HepG2 (cell line): ENCODE measurements at regions not wholly inside any gene's neighbourhood (a gene's known extent, or its start where the extent isn't known, plus 50 kb on each side); places are given as distances from the start of the nearest gene placed in this dataset.

Experiments used
- ATAC-seq: fragments of 200-7000 bp; cut with Tn5 transposase; 3 replicates; pipeline ENCODE4 v1.9.1; 2020; ENCODE audit warnings: mild to moderate bottlenecking, moderate library complexity
- BruUV-seq: library from RNA; stranded (reverse); fragments of 400-500 nt; replicated peaks from 2 replicates; lab custom pipeline; 2021; lab: Mats Ljungman, UMichigan
- CTCF ChIA-PET: fragments of 300-600 bp; formaldehyde crosslinking; extraction: SDS; loops from one replicate; lab custom pipeline; 2021; ENCODE audit warnings: low total read pairs, inconsistent platforms, low intra/inter-chr PET ratio; lab: Yijun Ruan, JAX
- POLR2A ChIA-PET: fragments of 350-600 bp; sonication (Branson Sonifier 250); formaldehyde crosslinking; loops from one replicate; lab custom pipeline; 2020; ENCODE audit warnings: antibody characterized with exemption, inconsistent platforms; lab: Yijun Ruan, JAX
- DNase-seq: peaks from one replicate; pipeline ENCODE4 v3.0.0-alpha.2; 2015; ENCODE audit warnings: low spot score
- FAIRE-seq: peaks from 3 replicates; lab custom pipeline; 2011; peaks lifted over from hg19 to GRCh38; lab: Jason Lieb, UNC
- H2AFZ ChIP-seq: one replicate; pipeline ENCODE4 v1.6.1; 2011; ENCODE audit warnings: low read length, inconsistent platforms
- H3K27ac ChIP-seq: fragments of 300-600 bp; 3 replicates; pipeline ENCODE4 v1.8.0; 2011; ENCODE audit warnings: mixed run types, mild to moderate bottlenecking, mixed read lengths, low read length, inconsistent platforms; ENCODE audit not compliant: insufficient read depth; ENCODE audit errors: extremely low read length
- H3K27me3 ChIP-seq, 2 experiments: fragments of 200-600 bp in 1 of 2; 2 replicates in 1 of 2; 3 replicates in 1 of 2; pipeline versions ENCODE4 v1.6.0 to v1.8.0; 2011; ENCODE audit warnings: low read length in 2 of 2, mild to moderate bottlenecking in 2 of 2, moderate library complexity in 2 of 2, inconsistent platforms in 1 of 2; ENCODE audit not compliant: insufficient read depth in 2 of 2, control insufficient read depth in 1 of 2
- H3K36me3 ChIP-seq, 2 experiments: fragments of 200-600 bp in 1 of 2; replicated peaks in 1 of 2; 2 replicates in 1 of 2; 3 replicates in 1 of 2; pipeline versions ENCODE4 v1.5.1 to v1.8.0; 2011; ENCODE audit warnings: low read length in 2 of 2, inconsistent platforms in 1 of 2; ENCODE audit not compliant: insufficient read depth in 2 of 2, control insufficient read depth in 1 of 2
- H3K4me1 ChIP-seq: 2 replicates; pipeline ENCODE4 v1.5.1; 2012; ENCODE audit warnings: low read length, inconsistent platforms; ENCODE audit not compliant: insufficient read depth
- H3K4me2 ChIP-seq: 2 replicates; pipeline ENCODE4 v1.6.0; 2011; ENCODE audit warnings: low read depth, low read length, inconsistent platforms
- H3K4me3 ChIP-seq, 3 experiments: fragments of 200-600 bp in 1 of 3; sonication (generic), shearing (Covaris generic) in 1 of 3; replicated peaks in 1 of 3; 2 replicates each; pipeline ENCODE4 v1.5.1; 2011 to 2016; ENCODE audit warnings: low read length in 3 of 3, inconsistent platforms in 2 of 3, low read depth in 2 of 3, mild to moderate bottlenecking in 2 of 3, control low read depth in 1 of 3, mixed read lengths in 1 of 3; ENCODE audit not compliant: insufficient read depth in 1 of 3
- H3K79me2 ChIP-seq: one replicate; pipeline ENCODE4 v1.6.1; 2011; ENCODE audit warnings: low read length, inconsistent platforms; ENCODE audit not compliant: insufficient read depth
- H3K9ac ChIP-seq: 2 replicates; pipeline ENCODE4 v1.6.0; 2011; ENCODE audit warnings: mild to moderate bottlenecking, low read depth, low read length, inconsistent platforms; ENCODE audit not compliant: insufficient read depth
- H3K9me3 ChIP-seq: 2 replicates; pipeline ENCODE4 v1.5.1; 2012; ENCODE audit warnings: mild to moderate bottlenecking, low read length
- H4K20me1 ChIP-seq: 2 replicates; pipeline ENCODE4 v1.6.0; 2011; ENCODE audit warnings: inconsistent platforms, mild to moderate bottlenecking, low read length, moderate library complexity; ENCODE audit not compliant: insufficient read depth
- EED ChIP-seq: sonication (generic); formaldehyde crosslinking; IDR thresholded peaks from 2 replicates; pipeline ENCODE4 v1.5.0; 2020; ENCODE audit warnings: mild to moderate bottlenecking, missing genetic modification reagents
- GFI1 ChIP-seq: sonication (generic); formaldehyde crosslinking; IDR thresholded peaks from 2 replicates; pipeline ENCODE4 v1.5.0; 2020; ENCODE audit warnings: missing genetic modification reagents, mild to moderate bottlenecking, borderline replicate concordance
- GZF1 ChIP-seq: sonication (generic); formaldehyde crosslinking; IDR thresholded peaks from 2 replicates; pipeline ENCODE4 v1.5.1; 2020; ENCODE audit warnings: mild to moderate bottlenecking, missing genetic modification reagents
- KAT7 ChIP-seq: IDR thresholded peaks from 2 replicates; pipeline ENCODE4 v1.6.1; 2018; ENCODE audit warnings: borderline replicate concordance, missing compliant biosample characterization
- PCBP2 ChIP-seq: fragments of 200-400 bp; formaldehyde crosslinking; optimal IDR thresholded peaks from 2 replicates; pipeline ENCODE3; 2018; ENCODE audit warnings: low read length, low read depth; ENCODE audit not compliant: poor library complexity, severe bottlenecking
- SIX4 ChIP-seq: sonication (generic); formaldehyde crosslinking; IDR thresholded peaks from 2 replicates; pipeline ENCODE4 v1.4.0; 2020; ENCODE audit warnings: missing genetic modification reagents
- SRSF1 ChIP-seq: fragments of 200-400 bp; formaldehyde crosslinking; optimal IDR thresholded peaks from 2 replicates; pipeline ENCODE3; 2017; ENCODE audit warnings: mild to moderate bottlenecking, low read depth, low read length, moderate library complexity
- SUZ12 ChIP-seq: fragments of 150-350 bp; IDR thresholded peaks from 2 replicates; pipeline ENCODE4 v1.6.1; 2014; ENCODE audit warnings: low read depth, low read length
- ZIK1 ChIP-seq: sonication (generic); formaldehyde crosslinking; IDR thresholded peaks from 2 replicates; pipeline ENCODE4 v1.5.0; 2020; ENCODE audit warnings: mild to moderate bottlenecking, low read depth, missing genetic modification reagents, borderline replicate concordance
- ZMYM2 ChIP-seq: sonication (generic); formaldehyde crosslinking; IDR thresholded peaks from 2 replicates; pipeline ENCODE4 v1.8.0; 2022; ENCODE audit warnings: mild to moderate bottlenecking, missing genetic modification reagents
- ZNF432 ChIP-seq: sonication (generic); formaldehyde crosslinking; IDR thresholded peaks from 2 replicates; pipeline ENCODE4 v1.5.0; 2020; ENCODE audit warnings: missing genetic modification reagents, mild to moderate bottlenecking, borderline replicate concordance
- ZNF687 ChIP-seq: sonication (generic); formaldehyde crosslinking; IDR thresholded peaks from 2 replicates; pipeline ENCODE4 v1.5.1; 2020; ENCODE audit warnings: mild to moderate bottlenecking, missing genetic modification reagents, moderate library complexity
- ZNF761 ChIP-seq: sonication (generic); formaldehyde crosslinking; conservative IDR thresholded peaks from 2 replicates; pipeline ENCODE4 v1.4.0; 2020; ENCODE audit warnings: mild to moderate bottlenecking, missing genetic modification reagents
- ZSCAN21 ChIP-seq: sonication (generic); formaldehyde crosslinking; IDR thresholded peaks from 2 replicates; pipeline ENCODE4 v1.8.0; 2022; ENCODE audit warnings: mild to moderate bottlenecking, missing genetic modification reagents, moderate library complexity, borderline replicate concordance
- ZZZ3 ChIP-seq: sonication (generic); formaldehyde crosslinking; IDR thresholded peaks from 2 replicates; pipeline ENCODE4 v1.4.0; 2020; ENCODE audit warnings: missing genetic modification reagents, mild to moderate bottlenecking, borderline replicate concordance
- WGBS: methylation state at CpG from one replicate; pipeline ENCODE4 v1.1.6; 2017; ENCODE audit warnings: low lambda C conversion rate; 5-methylcytosine and 5-hydroxymethylcytosine counted together
- in situ Hi-C: cut with HindIII; loops from 2 replicates; pipeline ENCODE4 v1.10.0; 2017; ENCODE audit warnings: low pct_unique_long_range_greater_than_20kb; ENCODE audit not compliant: extremely low pct_ligation_motif_present
- intact Hi-C: fragments of 100-400 bp; cut with micrococcal nuclease; formaldehyde crosslinking; loops from one replicate; pipeline ENCODE4 v1.10.0; 2022; ENCODE audit not compliant: unreplicated experiment
- TF ChIP-seq, protein P1 (sequence below): sonication (generic); formaldehyde crosslinking; IDR thresholded peaks from 2 replicates; pipeline ENCODE4 v1.4.0; 2020; ENCODE audit warnings: missing genetic modification reagents, borderline replicate concordance
- TF ChIP-seq, protein P2 (sequence below): IDR thresholded peaks from 2 replicates; pipeline ENCODE4 v1.6.1; 2016; ENCODE audit warnings: low read depth

GRCh38 chr4:164484551-164484950 lies 269.4 kb upstream of the SMIM31 start (continued):
- TF ChIP-seq EED: no peak
- no peak for TF ChIP-seq ZNF432 (CRISPR knock-in tag)
- no peak for TF ChIP-seq PCBP2
- TF ChIP-seq, all 625 proteins: peak for 0

GRCh38 chr4:164485136-164485535 lies 268.8 kb upstream of the SMIM31 start:
- ATAC-seq (no peak), DNase-seq (no peak), FAIRE-seq (no peak)
- no peak overlapping the region for H3K27ac ChIP-seq
- CTCF ChIA-PET: no interaction called here
- H3K9ac ChIP-seq: no peak overlapping the region
- intact Hi-C loops: no loop called here
- no TSS peak for BruUV-seq
- H3K79me2 ChIP-seq: no peaks in the 10 kb centered on the region
- POLR2A ChIA-PET: no interaction called here
- in situ Hi-C loops: no loop called here
- no peak overlapping the region for H3K4me3 ChIP-seq
- WGBS: 0% methylated on average over 1 of the region's 1 CpG
- no peaks in the 10 kb centered on the region for H3K9me3 ChIP-seq
- H4K20me1 ChIP-seq: no peaks in the 10 kb centered on the region
- H2AFZ ChIP-seq: no peak overlapping the region
- no peaks in the 10 kb centered on the region for H3K4me1 ChIP-seq
- no peaks in the 10 kb centered on the region for H3K36me3 ChIP-seq
- H3K27me3 ChIP-seq: no peaks in the 10 kb centered on the region
- H3K4me2 ChIP-seq: no peak overlapping the region
- TF ChIP-seq, protein P1, sequence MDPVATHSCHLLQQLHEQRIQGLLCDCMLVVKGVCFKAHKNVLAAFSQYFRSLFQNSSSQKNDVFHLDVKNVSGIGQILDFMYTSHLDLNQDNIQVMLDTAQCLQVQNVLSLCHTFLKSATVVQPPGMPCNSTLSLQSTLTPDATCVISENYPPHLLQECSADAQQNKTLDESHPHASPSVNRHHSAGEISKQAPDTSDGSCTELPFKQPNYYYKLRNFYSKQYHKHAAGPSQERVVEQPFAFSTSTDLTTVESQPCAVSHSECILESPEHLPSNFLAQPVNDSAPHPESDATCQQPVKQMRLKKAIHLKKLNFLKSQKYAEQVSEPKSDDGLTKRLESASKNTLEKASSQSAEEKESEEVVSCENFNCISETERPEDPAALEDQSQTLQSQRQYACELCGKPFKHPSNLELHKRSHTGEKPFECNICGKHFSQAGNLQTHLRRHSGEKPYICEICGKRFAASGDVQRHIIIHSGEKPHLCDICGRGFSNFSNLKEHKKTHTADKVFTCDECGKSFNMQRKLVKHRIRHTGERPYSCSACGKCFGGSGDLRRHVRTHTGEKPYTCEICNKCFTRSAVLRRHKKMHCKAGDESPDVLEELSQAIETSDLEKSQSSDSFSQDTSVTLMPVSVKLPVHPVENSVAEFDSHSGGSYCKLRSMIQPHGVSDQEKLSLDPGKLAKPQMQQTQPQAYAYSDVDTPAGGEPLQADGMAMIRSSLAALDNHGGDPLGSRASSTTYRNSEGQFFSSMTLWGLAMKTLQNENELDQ (CRISPR knock-in tag): no peak
- TF ChIP-seq KAT7 (CRISPR knock-in tag) (no peak), ZNF687 (CRISPR knock-in tag) (no peak), SRSF1 (no peak), ZZZ3 (no peak), ZSCAN21 (CRISPR knock-in tag) (no peak), GZF1 (no peak), ZIK1 (CRISPR knock-in tag) (no peak), GFI1 (CRISPR knock-in tag) (no peak), ZNF761 (CRISPR knock-in tag) (no peak), ZMYM2 (CRISPR knock-in tag) (no peak), SIX4 (CRISPR knock-in tag) (no peak), SUZ12 (no peak)
- TF ChIP-seq, protein P2, sequence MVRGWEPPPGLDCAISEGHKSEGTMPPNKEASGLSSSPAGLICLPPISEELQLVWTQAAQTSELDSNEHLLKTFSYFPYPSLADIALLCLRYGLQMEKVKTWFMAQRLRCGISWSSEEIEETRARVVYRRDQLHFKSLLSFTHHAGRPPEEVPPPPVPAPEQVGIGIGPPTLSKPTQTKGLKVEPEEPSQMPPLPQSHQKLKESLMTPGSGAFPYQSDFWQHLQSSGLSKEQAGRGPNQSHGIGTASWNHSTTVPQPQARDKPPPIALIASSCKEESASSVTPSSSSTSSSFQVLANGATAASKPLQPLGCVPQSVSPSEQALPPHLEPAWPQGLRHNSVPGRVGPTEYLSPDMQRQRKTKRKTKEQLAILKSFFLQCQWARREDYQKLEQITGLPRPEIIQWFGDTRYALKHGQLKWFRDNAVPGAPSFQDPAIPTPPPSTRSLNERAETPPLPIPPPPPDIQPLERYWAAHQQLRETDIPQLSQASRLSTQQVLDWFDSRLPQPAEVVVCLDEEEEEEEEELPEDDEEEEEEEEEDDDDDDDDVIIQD (CRISPR knock-in tag): no peak
